ENCODE measurements at regions not wholly inside any gene's neighbourhood (a gene's known extent, or its start where the extent isn't known, plus 50 kb on each side); places are given as distances from the start of the nearest gene placed in this dataset.

DNA sequence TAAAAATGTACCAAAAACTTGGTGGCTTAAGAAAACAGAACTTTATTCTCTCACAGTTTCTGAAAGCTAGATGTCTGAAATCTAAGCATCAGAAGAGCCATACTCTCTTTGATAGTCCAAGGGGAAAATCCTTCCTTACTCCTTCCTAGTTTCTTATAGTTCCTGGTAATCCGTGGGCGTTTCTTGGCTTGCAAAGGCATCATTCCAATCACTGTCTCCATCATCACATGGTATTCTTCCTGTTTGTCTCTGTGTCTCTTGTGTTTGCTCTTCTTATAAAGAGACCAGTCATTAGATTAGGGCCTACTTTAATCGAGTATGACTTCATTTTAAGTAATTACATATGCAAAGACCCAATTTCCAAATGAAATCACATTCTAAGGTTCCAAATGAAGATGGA lies 118.9 kb upstream of the FSTL5 start:
- ChIA-PET POLR2A (no interaction called here), CTCF (no interaction called here)
- no peak for ATAC-seq

DNA sequence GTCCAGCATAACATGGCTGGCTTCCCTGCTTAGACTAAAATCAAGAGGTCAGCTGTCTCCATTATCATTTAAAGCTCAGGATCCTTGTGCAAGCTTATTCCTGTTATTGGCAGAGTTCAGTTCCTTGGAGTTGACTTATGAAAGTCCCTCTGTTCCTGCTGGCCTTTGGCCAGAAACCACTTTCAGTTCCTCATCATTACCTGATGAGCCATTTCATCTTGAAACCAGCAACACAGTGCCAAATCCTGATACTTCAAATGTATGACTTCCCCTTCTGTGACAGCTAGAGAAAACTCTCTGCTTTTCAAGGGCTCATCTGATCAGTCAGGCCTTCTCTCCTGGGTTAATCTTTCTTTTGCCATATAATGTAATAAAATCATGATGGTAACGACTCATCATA lies 110.6 kb upstream of the FSTL5 start:
- Mint-ChIP-seq H3K27me3 (no peaks in the 10 kb centered on the region), H3K9me3 (ENCODE audit: low read depth) (peaks cover 2% of the 10 kb centered on the region), H3K4me1 (no peaks in the 10 kb centered on the region), H3K4me3 (no peak overlapping the region), H3K27ac (no peak overlapping the region), H3K36me3 (ENCODE audit: low read depth) (no peaks in the 10 kb centered on the region)
- intact Hi-C loops (cut with DNase I, micrococcal nuclease), result no loop called here
- ATAC-seq (no peak), DNase-seq (no peak)
- ChIA-PET CTCF (no interaction called here), POLR2A (no interaction called here)

More for the DNA sequence above, 118.9 kb upstream of the FSTL5 start:
- no peak for DNase-seq
- Mint-ChIP-seq H3K4me1 (no peaks in the 10 kb centered on the region), H3K36me3 (ENCODE audit: low read depth) (no peaks in the 10 kb centered on the region), H3K27me3 (no peaks in the 10 kb centered on the region), H3K9me3 (ENCODE audit: low read depth) (peaks cover 2% of the 10 kb centered on the region), H3K27ac (no peak overlapping the region), H3K4me3 (no peak overlapping the region)
- intact Hi-C loops (cut with DNase I, micrococcal nuclease), result no loop called here

GRCh38 chr4:162272215-162272614 lies 108.4 kb upstream of the FSTL5 start:
- POLR2A ChIA-PET, result no interaction called here
- CTCF ChIA-PET, result no interaction called here
- no peaks in the 10 kb centered on the region for H3K36me3 Mint-ChIP-seq (ENCODE audit: low read depth)

GRCh38 chr4:162268911-162269310 lies 105.1 kb upstream of the FSTL5 start:
- intact Hi-C loops (cut with DNase I, micrococcal nuclease), result no loop called here
- Mint-ChIP-seq H3K27me3 (no peaks in the 10 kb centered on the region), H3K4me1 (no peaks in the 10 kb centered on the region), H3K36me3 (ENCODE audit: low read depth) (no peaks in the 10 kb centered on the region), H3K9me3 (ENCODE audit: low read depth) (peaks cover 11% of the 10 kb centered on the region), H3K27ac (no peak overlapping the region), H3K4me3 (no peak overlapping the region)
- DNase-seq (no peak), ATAC-seq (no peak)
- CTCF ChIA-PET, result no interaction called here
- POLR2A ChIA-PET, result no interaction called here

More at GRCh38 chr4:162272215-162272614, 108.4 kb upstream of the FSTL5 start:
- DNase-seq (no peak), ATAC-seq (no peak)
- Mint-ChIP-seq H3K27ac (no peak overlapping the region), H3K27me3 (no peaks in the 10 kb centered on the region), H3K9me3 (ENCODE audit: low read depth) (peaks cover 2% of the 10 kb centered on the region), H3K4me1 (no peaks in the 10 kb centered on the region), H3K4me3 (no peak overlapping the region)
- intact Hi-C loops (cut with DNase I, micrococcal nuclease), result no loop called here

- CTCF ChIA-PET, result no interaction called here
- no peak overlapping the region for H3K27ac Mint-ChIP-seq
These were observed 102.0 kb upstream of the FSTL5 start for GRCh38 chr4:162265802-162266201.

DNA sequence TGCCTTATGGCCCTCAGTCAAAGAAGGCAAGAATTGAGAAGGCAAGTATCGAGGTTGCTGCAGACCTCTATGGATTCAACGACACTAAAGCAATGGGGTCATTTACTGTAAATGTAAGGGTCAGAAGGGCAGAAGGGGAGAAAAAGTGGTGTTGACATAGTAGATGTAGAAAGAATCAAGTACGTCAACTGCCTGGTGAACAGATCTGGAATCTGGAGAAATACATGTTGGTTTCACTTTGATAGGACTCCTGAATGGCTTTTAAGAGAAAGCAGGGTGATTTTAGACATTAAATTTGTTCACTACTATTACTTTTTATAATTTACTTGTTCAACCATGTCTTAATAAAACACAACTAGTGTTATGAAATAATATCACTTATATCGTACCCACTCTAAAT lies 81.3 kb upstream of the FSTL5 start:
- H3K9me3 Mint-ChIP-seq (ENCODE audit: low read depth), result peaks cover 2% of the 10 kb centered on the region
- DNase-seq, result no peak
- no peak overlapping the region for H3K27ac Mint-ChIP-seq
- H3K4me1 Mint-ChIP-seq, result no peaks in the 10 kb centered on the region
- no peak overlapping the region for H3K4me3 Mint-ChIP-seq
- no peaks in the 10 kb centered on the region for H3K27me3 Mint-ChIP-seq
- ATAC-seq, result no peak
- ChIA-PET POLR2A (no interaction called here), CTCF (no interaction called here)
- intact Hi-C loops (cut with DNase I, micrococcal nuclease), result no loop called here
- H3K36me3 Mint-ChIP-seq (ENCODE audit: low read depth), result no peaks in the 10 kb centered on the region

More at GRCh38 chr4:162265802-162266201, 102.0 kb upstream of the FSTL5 start:
- H3K4me1 Mint-ChIP-seq, result no peaks in the 10 kb centered on the region
- intact Hi-C loops (cut with DNase I, micrococcal nuclease), result no loop called here
- no peaks in the 10 kb centered on the region for H3K27me3 Mint-ChIP-seq
- POLR2A ChIA-PET, result no interaction called here
- no peaks in the 10 kb centered on the region for H3K36me3 Mint-ChIP-seq (ENCODE audit: low read depth)
- H3K4me3 Mint-ChIP-seq, result no peak overlapping the region
- no peak for DNase-seq
- peaks cover 22% of the 10 kb centered on the region for H3K9me3 Mint-ChIP-seq (ENCODE audit: low read depth)
- ATAC-seq, result no peak

GRCh38 chr4:162241857-162242256 lies 78.1 kb upstream of the FSTL5 start:
- CTCF ChIA-PET, result no interaction called here
- intact Hi-C loops (cut with DNase I, micrococcal nuclease), result no loop called here
- H3K4me1 Mint-ChIP-seq, result no peaks in the 10 kb centered on the region

DNA sequence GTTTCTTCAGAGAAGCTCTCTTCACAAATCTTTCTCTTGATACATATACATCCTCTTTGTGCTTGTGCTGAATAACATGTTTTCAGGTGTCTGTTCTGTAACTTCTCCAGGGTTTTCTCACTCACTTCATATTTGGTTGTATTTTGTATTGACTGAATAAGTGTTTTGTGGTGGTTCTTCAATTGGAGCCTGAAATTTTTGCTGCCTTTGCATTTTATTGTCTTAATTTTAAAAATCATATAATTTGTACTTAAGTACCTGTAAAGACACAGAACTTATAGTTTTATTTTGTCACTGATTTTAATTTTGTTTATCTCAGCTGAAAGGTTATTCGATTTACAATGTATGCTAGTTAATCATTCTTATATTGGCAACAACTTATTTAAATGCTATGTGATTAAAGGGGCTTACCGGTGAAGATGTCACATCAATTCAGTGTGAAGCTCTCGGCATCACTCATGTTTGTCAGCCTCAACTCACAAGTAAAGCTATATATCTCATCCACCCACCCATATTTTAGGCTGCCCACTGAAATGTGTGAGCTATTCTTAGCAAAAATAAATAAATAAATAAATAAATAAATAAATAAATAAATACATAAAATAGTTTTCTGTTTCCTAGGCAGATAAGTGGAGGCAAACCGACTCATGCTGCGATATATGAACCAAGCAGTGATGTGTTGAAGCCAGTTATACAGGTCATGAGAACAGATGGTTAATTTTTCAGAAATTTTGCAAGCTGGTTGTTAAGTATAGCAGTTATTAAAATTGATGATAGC lies 76.4 kb upstream of the FSTL5 start:
- Mint-ChIP-seq H3K27ac (no peak overlapping the region), H3K4me1 (no peaks in the 10 kb centered on the region), H3K9me3 (ENCODE audit: low read depth) (no peaks in the 10 kb centered on the region), H3K4me3 (no peak overlapping the region), H3K27me3 (no peaks in the 10 kb centered on the region), H3K36me3 (ENCODE audit: low read depth) (no peaks in the 10 kb centered on the region)
- DNase-seq (no peak), ATAC-seq (no peak)
- intact Hi-C loops (cut with DNase I, micrococcal nuclease), result no loop called here
- POLR2A ChIA-PET, result no interaction called here
- CTCF ChIA-PET, result no interaction called here

More at GRCh38 chr4:162241857-162242256, 78.1 kb upstream of the FSTL5 start:
- Mint-ChIP-seq H3K9me3 (ENCODE audit: low read depth) (peaks cover 2% of the 10 kb centered on the region), H3K36me3 (ENCODE audit: low read depth) (no peaks in the 10 kb centered on the region), H3K27me3 (no peaks in the 10 kb centered on the region), H3K27ac (no peak overlapping the region), H3K4me3 (no peak overlapping the region)
- DNase-seq (no peak), ATAC-seq (no peak)
- POLR2A ChIA-PET, result no interaction called here

- ATAC-seq (no peak), DNase-seq (no peak)
- Mint-ChIP-seq H3K27ac (no peak overlapping the region), H3K9me3 (ENCODE audit: low read depth) (peaks cover 7% of the 10 kb centered on the region), H3K4me3 (no peak overlapping the region), H3K4me1 (peaks cover 2% of the 10 kb centered on the region), H3K36me3 (ENCODE audit: low read depth) (no peaks in the 10 kb centered on the region), H3K27me3 (no peaks in the 10 kb centered on the region)
- intact Hi-C loops (cut with DNase I, micrococcal nuclease), result no loop called here
- CTCF ChIA-PET, result no interaction called here
- POLR2A ChIA-PET, result no interaction called here
These were observed 73.9 kb upstream of the FSTL5 start for GRCh38 chr4:162237676-162238075.

- POLR2A ChIA-PET, result no interaction called here
- CTCF ChIA-PET, result no interaction called here
- Mint-ChIP-seq H3K36me3 (ENCODE audit: low read depth) (no peaks in the 10 kb centered on the region), H3K27ac (no peak overlapping the region), H3K9me3 (ENCODE audit: low read depth) (peaks cover 11% of the 10 kb centered on the region), H3K27me3 (no peaks in the 10 kb centered on the region), H3K4me3 (no peak overlapping the region), H3K4me1 (peaks cover 2% of the 10 kb centered on the region)
- intact Hi-C loops (cut with DNase I, micrococcal nuclease), result no loop called here
- DNase-seq (no peak), ATAC-seq (no peak)
These were observed 70.8 kb upstream of the FSTL5 start for GRCh38 chr4:162234595-162234994.

- H3K4me1 Mint-ChIP-seq, result peaks cover 2% of the 10 kb centered on the region
- no peaks in the 10 kb centered on the region for H3K36me3 Mint-ChIP-seq (ENCODE audit: low read depth)
- ChIA-PET POLR2A (no interaction called here), CTCF (no interaction called here)
- no peak overlapping the region for H3K27ac Mint-ChIP-seq
- intact Hi-C loops (cut with DNase I, micrococcal nuclease), result no loop called here
- no peak overlapping the region for H3K4me3 Mint-ChIP-seq
- ATAC-seq (no peak), DNase-seq (no peak)
- H3K27me3 Mint-ChIP-seq, result no peaks in the 10 kb centered on the region
- H3K9me3 Mint-ChIP-seq (ENCODE audit: low read depth), result peaks cover 12% of the 10 kb centered on the region
These were observed 68.5 kb upstream of the FSTL5 start for GRCh38 chr4:162232349-162232748.

- DNase-seq, result no peak
- intact Hi-C loops (cut with DNase I, micrococcal nuclease), result no loop called here
- Mint-ChIP-seq H3K27me3 (no peaks in the 10 kb centered on the region), H3K4me1 (no peaks in the 10 kb centered on the region), H3K4me3 (no peak overlapping the region), H3K27ac (no peak overlapping the region), H3K9me3 (ENCODE audit: low read depth) (peaks cover 12% of the 10 kb centered on the region), H3K36me3 (ENCODE audit: low read depth) (no peaks in the 10 kb centered on the region)
- ChIA-PET CTCF (no interaction called here), POLR2A (no interaction called here)
- no peak for ATAC-seq
These were observed 65.9 kb upstream of the FSTL5 start for GRCh38 chr4:162229670-162230069.

DNA sequence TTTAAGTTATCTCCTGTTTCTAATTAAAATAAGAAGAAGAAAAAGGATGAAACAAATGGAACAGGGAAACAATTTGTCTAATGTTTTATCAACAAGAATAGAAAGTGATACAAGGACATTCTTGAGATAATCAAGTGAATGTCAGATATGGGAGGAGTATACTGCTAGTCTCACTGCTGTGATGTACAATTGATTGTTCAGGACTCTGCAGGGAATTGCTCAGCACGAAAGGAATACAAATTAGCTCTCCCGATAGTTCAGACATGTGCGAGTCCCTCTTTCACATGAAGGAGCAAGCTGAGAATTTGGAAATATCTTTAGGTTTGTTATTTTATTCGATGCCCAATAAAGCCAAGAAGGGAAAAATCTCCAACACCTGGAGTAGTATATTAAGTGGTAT lies 57.3 kb upstream of the FSTL5 start:
- no peaks in the 10 kb centered on the region for H3K36me3 Mint-ChIP-seq (ENCODE audit: low read depth)
- H3K9me3 Mint-ChIP-seq (ENCODE audit: low read depth), result no peaks in the 10 kb centered on the region
- ChIA-PET POLR2A (no interaction called here), CTCF (no interaction called here)
- no peak for ATAC-seq
- DNase-seq, result no peak
- intact Hi-C loops (cut with DNase I, micrococcal nuclease), result no loop called here
- no peak overlapping the region for H3K27ac Mint-ChIP-seq
- no peaks in the 10 kb centered on the region for H3K27me3 Mint-ChIP-seq
- H3K4me3 Mint-ChIP-seq, result no peak overlapping the region
- H3K4me1 Mint-ChIP-seq, result no peaks in the 10 kb centered on the region
